GM12891 (cell line): ENCODE measurements at regions not wholly inside any gene's neighbourhood (a gene's known extent, or its start where the extent isn't known, plus 50 kb on each side); places are given as distances from the start of the nearest gene placed in this dataset.
"Not testable (repeated sequence)": the region's sequence is repeated elsewhere in the genome, so short reads cannot be mapped to it uniquely, and the experiment has no call there.

Source experiments
- DNase-seq: peaks from one replicate; pipeline ENCODE4 v3.0.0; 2011; ENCODE audit warnings: low spot score; ENCODE audit not compliant: insufficient read length
- FAIRE-seq: peaks from 2 replicates; lab custom pipeline; 2011; peaks lifted over from hg19 to GRCh38; lab: Jason Lieb, UNC
- PAX5 ChIP-seq: IDR thresholded peaks from 2 replicates; pipeline ENCODE4 v1.6.1; 2011; ENCODE audit warnings: low read length, moderate library complexity, mild to moderate bottlenecking; ENCODE audit not compliant: insufficient read depth, severe bottlenecking
- POLR2A ChIP-seq: IDR thresholded peaks from 2 replicates; pipeline ENCODE4 v1.6.1; 2011; ENCODE audit warnings: low read depth, low read length, control low read depth
- POLR2AphosphoS5 ChIP-seq: IDR thresholded peaks from 2 replicates; pipeline ENCODE4 v1.6.1; 2011; ENCODE audit warnings: low read depth, low read length, control low read depth
- POU2F2 ChIP-seq: IDR thresholded peaks from 2 replicates; pipeline ENCODE4 v1.6.1; 2011; ENCODE audit warnings: low read depth, mild to moderate bottlenecking, control low read depth, low read length, moderate library complexity
- SPI1 ChIP-seq: IDR thresholded peaks from 2 replicates; pipeline ENCODE4 v1.6.1; 2011; ENCODE audit warnings: low read depth, low read length, control low read depth
- TAF1 ChIP-seq: IDR thresholded peaks from 2 replicates; pipeline ENCODE4 v1.6.1; 2011; ENCODE audit warnings: low read depth, low read length, control low read depth

DNA sequence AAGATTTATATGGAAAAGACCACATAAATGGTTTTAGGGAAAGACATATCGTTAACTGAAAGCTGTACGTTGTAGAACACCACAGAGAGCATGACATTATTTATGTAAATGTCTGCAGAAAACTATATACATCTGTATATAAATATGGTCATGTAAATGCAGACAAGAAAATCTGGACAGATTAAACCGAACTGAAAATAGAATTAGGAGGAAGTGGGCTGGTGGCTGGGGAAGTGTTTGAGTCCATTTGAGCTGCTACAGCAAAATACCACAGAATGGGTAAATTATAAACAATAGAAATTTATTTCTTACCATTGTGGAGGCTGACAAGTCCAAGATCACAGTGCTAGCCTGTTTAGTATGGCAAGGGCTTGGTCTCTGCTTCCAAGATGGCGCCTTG is 56.3 kb upstream of the USP6NL start:
- DNase-seq: no peak
- TF ChIP-seq TAF1: no peak
- TF ChIP-seq SPI1: peak; percentile 71
- FAIRE-seq: peak; percentile 48

DNA sequence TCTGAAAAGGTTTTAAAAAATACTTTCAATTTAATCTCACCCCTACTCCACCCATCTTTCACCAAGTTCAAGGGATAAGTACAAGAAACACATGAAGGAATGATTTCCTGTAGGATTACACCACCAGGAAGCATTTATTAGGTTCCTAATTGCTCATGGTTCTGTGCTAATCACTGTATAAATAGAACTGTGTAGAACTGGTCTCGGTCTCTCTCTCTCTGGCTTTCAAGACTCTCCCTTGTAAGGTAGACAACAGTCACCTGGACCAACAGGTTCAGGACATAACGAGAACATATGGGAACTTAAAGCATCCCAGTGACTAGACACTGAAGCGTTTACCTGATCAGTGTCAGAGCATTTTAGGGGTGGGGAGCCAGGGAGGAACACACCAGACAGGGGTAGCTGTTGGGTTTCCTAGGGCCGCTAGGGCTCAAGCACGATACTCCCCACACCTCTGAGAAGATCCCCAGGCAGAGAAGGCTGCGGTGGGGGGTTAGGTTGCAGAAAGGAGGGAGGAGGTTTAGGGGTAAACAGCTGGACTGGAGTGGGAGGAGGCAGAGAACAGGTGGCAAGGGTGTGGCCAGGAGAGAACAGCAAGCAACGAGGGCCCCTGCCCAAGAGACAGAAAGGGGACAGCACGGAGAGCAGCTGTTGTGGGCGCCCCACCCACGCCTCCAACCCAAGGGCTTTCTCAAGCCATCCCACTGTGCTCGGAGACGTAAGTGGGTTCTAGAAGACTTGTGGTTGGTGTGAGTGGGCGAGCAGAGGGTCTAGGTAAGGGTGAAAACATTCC is 52.5 kb upstream of the USP6NL start:
- DNase-seq (peak; percentile 47), FAIRE-seq (peak; percentile 97)
- TF ChIP-seq POLR2A: no peak
- 0 out of 2 replicates have a peak, but pooled peaks have one; percentile 12 for TF ChIP-seq SPI1

- not testable (repeated sequence) for FAIRE-seq, DNase-seq
These were observed 51.7 kb upstream of the USP6NL start for GRCh38 chr10:11663126-11663515.

GRCh38 chr10:11661441-11661840 is 50.0 kb upstream of the USP6NL start:
- DNase-seq (no peak), FAIRE-seq (no peak)
- TF ChIP-seq PAX5: no peak
- no peak for TF ChIP-seq POLR2A
- no peak for TF ChIP-seq TAF1
- no peak for TF ChIP-seq POU2F2
- no peak for TF ChIP-seq SPI1
- no peak for TF ChIP-seq POLR2AphosphoS5
